BLaER1 treated with 17β-estradiol and CSF1 and Interleukin-3, amounts not matched to agents 10 nM and 100 nM (cell line): ENCODE measurements at regions not wholly inside any gene's neighbourhood (a gene's known extent, or its start where the extent isn't known, plus 50 kb on each side); places are given as distances from the start of the nearest gene placed in this dataset.
A peak's percentile ranks its signal among the peaks of the same experiment; 100 is the strongest.
"Not testable (repeated sequence)": the region's sequence is repeated elsewhere in the genome, so short reads cannot be mapped to it uniquely, and the experiment has no call there.

ENCODE experiments used
- H3K27ac ChIP-seq, 11 experiments: shearing (Covaris generic); formaldehyde crosslinking; 2 replicates each; pipeline ENCODE4 v1.8.1; 2022
- H3K27me3 ChIP-seq, 11 experiments: shearing (Covaris generic); formaldehyde crosslinking; 2 replicates each; pipeline ENCODE4 v1.8.1; 2022
- H3K36me3 ChIP-seq, 11 experiments: shearing (Covaris generic); formaldehyde crosslinking; 2 replicates each; pipeline ENCODE4 v1.8.1; 2022
- H3K4me1 ChIP-seq, 10 experiments: shearing (Covaris generic); formaldehyde crosslinking; 2 replicates each; pipeline ENCODE4 v1.8.1; 2022
- H3K4me2 ChIP-seq, 11 experiments: shearing (Covaris generic); formaldehyde crosslinking; 2 replicates each; pipeline ENCODE4 v1.8.1; 2022
- H3K4me3 ChIP-seq, 10 experiments: shearing (Covaris generic); formaldehyde crosslinking; 2 replicates each; pipeline ENCODE4 v1.8.1; 2022
- H3K9ac ChIP-seq, 11 experiments: shearing (Covaris generic); formaldehyde crosslinking; 2 replicates each; pipeline ENCODE4 v1.8.1; 2022
- H3K9me3 ChIP-seq, 11 experiments: shearing (Covaris generic); formaldehyde crosslinking; replicated peaks in 1 of 11; 2 replicates each; pipeline ENCODE4 v1.8.1; 2022
- H4K20me1 ChIP-seq, 11 experiments: shearing (Covaris generic); formaldehyde crosslinking; 2 replicates each; pipeline ENCODE4 v1.8.1; 2022
- Cebpa-rat ChIP-seq, 11 experiments: shearing (Covaris generic); IDR thresholded peaks; 2 replicates each; pipeline ENCODE4 v1.8.1; 2022

DNA sequence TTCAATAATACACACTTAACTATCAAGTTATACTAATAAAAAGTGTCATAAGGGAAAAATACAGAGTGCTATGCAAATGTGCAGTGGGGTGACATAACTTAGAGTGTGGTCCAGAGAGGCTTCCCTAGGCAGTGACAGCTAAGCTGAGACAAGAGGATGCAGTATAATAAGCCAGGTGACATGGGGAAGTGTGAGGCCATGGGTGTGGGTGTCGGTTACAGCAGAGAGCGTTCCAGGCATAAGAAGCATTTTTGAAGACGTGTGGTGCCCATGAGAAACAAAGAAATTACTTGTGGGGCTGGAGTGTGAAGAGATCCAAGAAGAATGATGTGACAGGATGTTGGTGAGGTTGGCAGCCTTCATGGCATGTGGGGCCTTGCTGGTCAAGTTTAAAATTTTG, 78.1 kb upstream of the PICALM start:
- H3K36me3 ChIP-seq: no peaks in the 10 kb centered on the region
- no peaks in the 10 kb centered on the region for H4K20me1 ChIP-seq
- no peak for TF ChIP-seq Cebpa-rat (IDR thresholded peaks at IDR 0.05)
- H3K27me3 ChIP-seq: no peaks in the 10 kb centered on the region
- H3K9ac ChIP-seq: no peak overlapping the region
- peaks cover 11 to 68% (median 42%) of the 10 kb centered on the region in 10 experiments for H3K4me1 ChIP-seq
- no peak overlapping the region for H3K4me3 ChIP-seq
- no peak overlapping the region for H3K4me2 ChIP-seq
- no peaks in the 10 kb centered on the region for H3K9me3 ChIP-seq
- H3K27ac ChIP-seq: no peak overlapping the region

DNA sequence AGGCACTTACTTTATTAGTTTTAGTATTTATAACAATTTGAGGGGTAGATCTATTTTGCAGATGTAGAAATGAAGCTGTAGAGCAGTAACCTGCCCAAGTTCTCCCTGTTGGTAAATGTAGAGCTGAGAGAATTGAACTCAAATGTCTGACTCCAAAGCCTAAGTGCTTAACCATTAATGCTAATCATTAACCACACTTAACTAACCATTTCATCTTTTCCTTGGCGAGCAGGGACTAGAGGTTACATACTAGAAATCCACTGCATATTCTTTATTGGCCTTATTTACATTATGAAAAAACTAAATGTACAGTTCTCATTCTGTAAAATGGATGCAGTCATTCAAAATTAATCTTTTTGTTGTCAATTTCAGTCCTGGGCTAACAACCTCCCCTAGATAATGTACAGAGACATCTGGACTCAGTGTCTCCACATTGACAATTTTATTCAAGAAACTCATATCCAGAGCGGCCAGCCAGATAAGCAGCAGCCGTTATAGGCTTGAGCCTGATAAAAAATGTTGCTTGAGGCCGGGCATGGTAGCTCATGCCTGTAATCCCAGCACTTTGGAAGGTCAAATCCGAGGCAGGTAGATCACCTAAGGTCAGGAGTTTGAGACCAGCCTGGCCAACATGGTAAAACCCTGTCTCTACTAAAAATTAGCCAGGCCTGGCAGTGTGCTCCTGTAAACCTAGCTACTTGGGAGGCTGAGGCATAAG, 76.7 kb upstream of the PICALM start:
- Histone ChIP-seq H3K27ac (peak overlapping the region in 1 of 11 experiments; percentile 93; a peak in 1 of 22 replicates), H3K4me1 (peaks cover 0 to 68% (median 42%) of the 10 kb centered on the region in 10 experiments; a peak in 14 of 20 replicates), H3K27me3 (no peaks in the 10 kb centered on the region), H3K36me3 (no peaks in the 10 kb centered on the region), H3K9ac (no peak overlapping the region), H4K20me1 (no peaks in the 10 kb centered on the region), H3K4me2 (peak overlapping the region in 5 of 11 experiments; percentile 67 to 94 (median 87); a peak in 8 of 22 replicates), H3K9me3 (no peaks in the 10 kb centered on the region), H3K4me3 (no peak overlapping the region)
- TF ChIP-seq Cebpa-rat (IDR thresholded peaks at IDR 0.05): no peak

DNA sequence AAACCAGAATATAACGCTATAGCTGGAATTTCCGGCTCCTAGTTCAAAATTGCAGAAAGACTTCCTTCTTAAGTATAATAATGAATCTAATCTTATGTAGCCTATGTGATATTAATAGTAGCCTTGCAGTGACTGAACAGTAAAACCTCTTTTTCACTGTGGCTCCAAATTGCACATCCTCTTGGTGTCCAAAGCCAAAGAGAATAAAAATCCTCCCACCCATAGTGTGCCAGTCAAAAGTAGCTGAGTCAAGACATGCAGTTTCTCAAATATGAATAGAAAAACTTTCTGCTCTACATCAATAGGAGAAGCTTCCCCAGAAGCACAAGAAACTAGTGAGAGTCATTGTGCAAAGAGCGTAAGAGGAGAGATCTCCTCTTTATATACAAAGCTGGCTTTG, 76.0 kb upstream of the PICALM start:
- H4K20me1 ChIP-seq: no peaks in the 10 kb centered on the region
- no peak overlapping the region for H3K4me3 ChIP-seq
- peak overlapping the region in 5 of 11 experiments; percentile 67 to 94 (median 87); a peak in 9 of 22 replicates for H3K4me2 ChIP-seq
- H3K27me3 ChIP-seq: no peaks in the 10 kb centered on the region
- peak overlapping the region in 4 of 11 experiments; percentile 89 to 93 (median 91); a peak in 6 of 22 replicates for H3K27ac ChIP-seq
- no peak overlapping the region for H3K9ac ChIP-seq
- TF ChIP-seq Cebpa-rat (IDR thresholded peaks at IDR 0.05): no peak
- no peaks in the 10 kb centered on the region; a peak in 1 of 22 replicates for H3K36me3 ChIP-seq
- peaks cover 0 to 3% (median 0%) of the 10 kb centered on the region in 11 experiments; a peak in 2 of 22 replicates for H3K9me3 ChIP-seq
- peaks cover 0 to 69% (median 46%) of the 10 kb centered on the region in 10 experiments; a peak in 14 of 20 replicates for H3K4me1 ChIP-seq

DNA sequence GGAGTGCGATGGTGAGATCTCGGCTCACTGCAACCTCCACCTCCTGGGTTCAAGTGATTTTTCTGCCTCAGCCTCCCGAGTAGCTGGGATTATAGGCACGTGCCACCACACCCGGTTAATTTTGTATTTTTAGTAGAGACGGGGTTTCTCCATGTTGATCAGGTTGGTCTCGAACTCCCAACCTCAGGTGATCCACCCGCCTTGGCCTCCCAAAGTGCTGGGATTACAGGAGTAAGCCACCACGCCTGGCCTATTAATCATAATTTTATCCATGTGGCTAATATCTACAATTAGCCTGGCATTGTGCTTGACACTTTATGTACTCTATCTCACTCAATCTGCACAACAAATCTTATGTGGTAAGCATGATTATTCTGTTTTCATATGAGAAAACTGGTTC, 75.2 kb upstream of the PICALM start:
- not testable (repeated sequence) for H3K27me3 ChIP-seq, H3K36me3 ChIP-seq, H4K20me1 ChIP-seq, H3K4me3 ChIP-seq
- peak overlapping the region in 1 of 11 experiments; percentile 22; a peak in 3 of 22 replicates for H3K9ac ChIP-seq
- peaks cover 1 to 76% (median 54%) of the 10 kb centered on the region in 10 experiments; a peak in 18 of 20 replicates for H3K4me1 ChIP-seq
- H3K4me2 ChIP-seq: peak overlapping the region in 7 of 11 experiments; percentile 27 to 94 (median 84); a peak in 11 of 22 replicates
- peak overlapping the region in 6 of 11 experiments; percentile 85 to 93 (median 90); a peak in 13 of 22 replicates for H3K27ac ChIP-seq
- H3K9me3 ChIP-seq: peaks cover 0 to 10% (median 0%) of the 10 kb centered on the region in 11 experiments; a peak in 2 of 22 replicates

DNA sequence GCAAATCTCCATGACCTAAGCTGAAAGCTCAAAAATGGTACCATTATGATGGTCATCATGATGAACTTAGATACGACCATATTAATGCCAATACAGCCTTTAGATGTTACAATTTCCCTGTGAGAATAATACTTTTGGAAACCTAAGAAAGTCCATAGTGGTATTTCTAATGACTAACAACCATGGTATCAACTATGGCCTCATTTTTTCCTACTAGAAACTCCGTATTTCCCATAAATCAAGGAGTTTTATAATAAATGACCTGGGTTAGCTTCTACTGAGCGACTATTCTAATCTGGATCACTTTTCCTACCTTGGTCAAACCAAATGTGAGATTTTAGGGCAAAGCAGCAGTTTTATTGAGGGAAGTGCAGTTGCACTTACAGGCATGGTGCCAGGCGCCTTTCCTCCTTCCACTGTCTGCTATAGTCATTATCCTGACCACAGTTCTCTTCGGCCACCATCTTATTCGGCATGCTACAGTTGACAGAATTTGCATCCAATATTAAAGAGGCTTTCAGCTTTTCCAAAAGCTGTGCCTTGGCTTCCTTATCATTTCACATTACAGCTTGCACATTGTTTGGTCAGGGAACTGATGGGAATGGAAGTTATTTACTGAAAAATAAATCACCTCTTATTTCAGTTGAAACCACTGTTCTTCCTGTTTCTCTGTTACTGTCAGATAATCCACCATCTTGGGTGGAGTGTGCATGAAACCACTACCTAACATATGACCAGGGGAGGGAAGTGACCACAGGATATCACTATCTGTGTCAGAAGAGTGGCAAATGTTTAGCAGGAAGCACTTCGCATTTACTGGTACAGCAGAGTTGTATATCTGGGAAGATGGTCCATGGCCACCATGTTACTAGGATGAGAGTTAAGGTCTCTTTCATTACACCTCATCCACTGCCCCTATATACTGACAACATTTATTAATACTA, 74.5 kb upstream of the PICALM start:
- H3K9me3 ChIP-seq: peaks cover 0 to 11% (median 0%) of the 10 kb centered on the region in 11 experiments; a peak in 2 of 22 replicates
- H3K27ac ChIP-seq: peak overlapping the region in 7 of 11 experiments; percentile 81 to 93 (median 89); a peak in 13 of 22 replicates
- peak overlapping the region in 3 of 11 experiments; percentile 7 to 24 (median 22); a peak in 4 of 22 replicates for H3K9ac ChIP-seq
- no peak overlapping the region for H3K4me3 ChIP-seq
- no peak for TF ChIP-seq Cebpa-rat (IDR thresholded peaks at IDR 0.05)
- H3K27me3 ChIP-seq: no peaks in the 10 kb centered on the region
- no peaks in the 10 kb centered on the region; a peak in 1 of 22 replicates for H3K36me3 ChIP-seq
- H4K20me1 ChIP-seq: no peaks in the 10 kb centered on the region
- peak overlapping the region in 7 of 11 experiments; percentile 27 to 94 (median 85); a peak in 13 of 22 replicates for H3K4me2 ChIP-seq
- peaks cover 8 to 83% (median 60%) of the 10 kb centered on the region in 10 experiments; a peak in 19 of 20 replicates for H3K4me1 ChIP-seq

DNA sequence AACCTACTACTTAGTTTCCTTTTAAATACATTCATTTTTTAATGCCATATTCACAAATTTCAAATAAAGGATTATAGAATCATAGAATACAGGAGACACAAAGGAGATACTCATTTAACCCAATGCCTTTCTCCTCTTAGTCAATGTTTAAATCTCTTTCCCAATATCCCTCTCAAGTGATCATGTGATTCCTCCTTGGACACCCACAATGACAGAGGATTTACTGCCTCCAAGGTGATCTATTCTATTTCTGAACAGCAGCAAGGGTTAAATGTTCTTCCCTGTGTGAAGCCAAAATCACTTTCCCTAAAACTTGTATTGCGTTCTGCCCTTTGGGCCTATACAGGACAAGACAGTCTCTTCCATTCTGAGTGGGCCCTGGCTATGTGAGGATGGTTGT, 73.3 kb upstream of the PICALM start:
- H3K4me2 ChIP-seq: peak overlapping the region in 8 of 11 experiments; percentile 38 to 94 (median 84); a peak in 15 of 22 replicates
- no peaks in the 10 kb centered on the region for H3K27me3 ChIP-seq
- H3K9ac ChIP-seq: peak overlapping the region in 5 of 11 experiments; percentile 64 to 74 (median 69); a peak in 6 of 22 replicates
- no peak for TF ChIP-seq Cebpa-rat (IDR thresholded peaks at IDR 0.05)
- H3K4me1 ChIP-seq: peaks cover 8 to 94% (median 66%) of the 10 kb centered on the region in 10 experiments; a peak in 19 of 20 replicates
- H3K9me3 ChIP-seq: peaks cover 0 to 11% (median 0%) of the 10 kb centered on the region in 11 experiments; a peak in 2 of 22 replicates
- no peaks in the 10 kb centered on the region; a peak in 1 of 22 replicates for H3K36me3 ChIP-seq
- no peak overlapping the region for H3K4me3 ChIP-seq
- peak overlapping the region in 8 of 11 experiments; percentile 75 to 93 (median 89); a peak in 15 of 22 replicates for H3K27ac ChIP-seq
- no peaks in the 10 kb centered on the region for H4K20me1 ChIP-seq

DNA sequence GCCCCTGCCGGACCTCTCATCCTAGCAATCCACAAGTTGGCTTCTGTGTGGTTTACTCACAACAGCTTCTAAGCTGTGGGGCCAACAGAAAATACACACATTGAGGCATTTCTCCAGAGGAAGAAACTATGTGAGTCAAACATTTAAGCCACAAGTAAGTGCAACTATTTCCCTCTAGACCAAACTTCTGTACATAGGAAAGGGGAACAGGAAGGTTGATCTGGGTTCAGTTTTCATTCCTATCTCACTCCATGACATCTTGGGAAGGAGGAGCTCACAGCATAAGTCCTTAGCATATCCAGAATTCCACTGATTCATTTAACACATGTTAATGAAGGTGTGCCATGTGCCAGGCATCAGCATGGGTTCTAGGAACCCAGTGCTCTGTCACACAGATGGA, 72.8 kb upstream of the PICALM start:
- H3K27me3 ChIP-seq: no peaks in the 10 kb centered on the region
- peaks cover 8 to 94% (median 67%) of the 10 kb centered on the region in 10 experiments; a peak in 19 of 20 replicates for H3K4me1 ChIP-seq
- H3K4me2 ChIP-seq: peak overlapping the region in 8 of 11 experiments; percentile 38 to 94 (median 84); a peak in 16 of 22 replicates
- H3K36me3 ChIP-seq: no peaks in the 10 kb centered on the region; a peak in 1 of 22 replicates
- no peak overlapping the region for H3K4me3 ChIP-seq
- peak overlapping the region in 9 of 11 experiments; percentile 3 to 93 (median 89); a peak in 17 of 22 replicates for H3K27ac ChIP-seq
- no peak for TF ChIP-seq Cebpa-rat (IDR thresholded peaks at IDR 0.05)
- peak overlapping the region in 8 of 11 experiments; percentile 43 to 74 (median 66); a peak in 14 of 22 replicates for H3K9ac ChIP-seq
- no peaks in the 10 kb centered on the region for H4K20me1 ChIP-seq
- peaks cover 0 to 11% (median 0%) of the 10 kb centered on the region in 11 experiments; a peak in 2 of 22 replicates for H3K9me3 ChIP-seq

DNA sequence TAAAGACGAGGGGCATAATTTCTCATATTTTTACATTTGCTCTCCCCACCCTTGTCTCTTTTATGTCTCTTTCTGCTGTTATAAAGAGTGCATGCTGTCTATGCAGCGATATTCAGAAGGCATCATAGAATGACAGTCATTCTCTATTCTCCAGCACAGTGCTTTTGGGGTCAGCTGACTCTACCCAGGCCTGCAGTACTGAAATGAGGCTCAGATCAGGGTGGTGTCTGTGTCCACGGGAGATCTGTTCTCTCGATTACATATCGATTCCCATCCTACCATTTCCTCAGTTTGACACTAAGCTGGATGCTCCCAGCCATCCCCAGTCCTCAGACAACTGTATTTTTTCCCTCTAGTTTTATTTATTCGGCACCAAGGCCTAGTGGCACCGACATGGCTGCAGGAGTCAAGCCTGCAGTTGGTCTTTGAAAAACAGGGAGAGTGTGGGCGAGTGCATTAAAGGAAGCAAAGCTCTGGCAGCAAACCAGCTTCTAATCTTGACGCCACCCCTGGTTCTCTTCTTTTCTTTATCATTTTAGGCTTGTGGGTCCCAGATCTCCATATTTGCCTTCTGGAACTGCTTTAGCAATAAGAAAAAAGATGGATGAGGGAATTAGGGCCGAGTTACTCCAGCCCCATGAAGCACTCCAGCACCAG, 71.6 kb upstream of the PICALM start:
- peak overlapping the region in 6 of 11 experiments; percentile 64 to 74 (median 70); a peak in 12 of 22 replicates for H3K9ac ChIP-seq
- peak overlapping the region in 7 of 11 experiments; percentile 64 to 94 (median 85); a peak in 14 of 22 replicates for H3K4me2 ChIP-seq
- H3K36me3 ChIP-seq: no peaks in the 10 kb centered on the region; a peak in 1 of 22 replicates
- H3K27ac ChIP-seq: peak overlapping the region in 10 of 11 experiments; percentile 49 to 93 (median 87); a peak in 17 of 22 replicates
- H3K9me3 ChIP-seq: peaks cover 0 to 11% (median 0%) of the 10 kb centered on the region in 11 experiments; a peak in 2 of 22 replicates
- no peak overlapping the region; a peak in 1 of 20 replicates for H3K4me3 ChIP-seq
- no peaks in the 10 kb centered on the region for H4K20me1 ChIP-seq
- H3K4me1 ChIP-seq: peaks cover 8 to 99% (median 73%) of the 10 kb centered on the region in 10 experiments; a peak in 19 of 20 replicates
- H3K27me3 ChIP-seq: no peaks in the 10 kb centered on the region
- TF ChIP-seq Cebpa-rat (IDR thresholded peaks at IDR 0.05): no peak
